Dermis microvascular lymphatic vessel endothelial cell (primary cell): ENCODE measurements at regions not wholly inside any gene's neighbourhood (a gene's known extent, or its start where the extent isn't known, plus 50 kb on each side); places are given as distances from the start of the nearest gene placed in this dataset.
"Not testable (repeated sequence)": the region's sequence is repeated elsewhere in the genome, so short reads cannot be mapped to it uniquely, and the experiment has no call there.

Experiments used
- DNase-seq, 2 donors: peaks; one replicate each; pipeline versions ENCODE4 v3.0.0 to v3.0.0-alpha.2; 2010; ENCODE audit warnings: low read depth in 2 of 2

DNA sequence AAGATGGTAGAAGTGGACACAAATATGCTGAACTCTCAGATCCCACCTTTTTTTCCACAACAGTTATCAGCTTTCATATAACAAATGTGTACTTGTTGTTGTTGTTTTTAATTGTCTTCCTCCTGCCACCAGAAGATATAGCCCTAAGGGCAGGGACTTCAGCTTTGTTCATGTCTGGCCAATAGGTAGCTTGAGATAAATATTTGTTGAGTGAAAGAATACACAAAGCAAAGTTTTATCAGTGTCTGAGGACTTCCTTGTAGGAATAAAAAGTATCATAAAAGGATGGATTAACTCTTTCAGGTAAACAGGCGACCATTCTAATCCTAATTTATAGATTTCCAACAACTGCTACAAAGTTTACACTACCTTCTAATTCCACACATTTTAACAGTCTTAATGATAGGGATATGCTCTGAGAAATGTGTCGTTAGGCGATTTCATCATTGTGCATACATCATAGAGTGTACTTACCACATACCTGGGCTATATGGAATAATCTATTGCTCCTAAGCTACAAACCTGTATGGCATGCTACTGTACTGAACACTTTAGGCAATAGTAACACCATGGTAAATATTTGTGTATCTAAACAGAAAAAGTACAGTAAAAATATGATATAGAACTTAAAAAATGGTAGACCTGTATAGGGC lies 186.1 kb downstream of the ATOH1 start:
- DNase-seq: no peak

- DNase-seq: no peak
Measured at GRCh38 chr4:94015956-94016355, 187.4 kb downstream of the ATOH1 start.

DNA sequence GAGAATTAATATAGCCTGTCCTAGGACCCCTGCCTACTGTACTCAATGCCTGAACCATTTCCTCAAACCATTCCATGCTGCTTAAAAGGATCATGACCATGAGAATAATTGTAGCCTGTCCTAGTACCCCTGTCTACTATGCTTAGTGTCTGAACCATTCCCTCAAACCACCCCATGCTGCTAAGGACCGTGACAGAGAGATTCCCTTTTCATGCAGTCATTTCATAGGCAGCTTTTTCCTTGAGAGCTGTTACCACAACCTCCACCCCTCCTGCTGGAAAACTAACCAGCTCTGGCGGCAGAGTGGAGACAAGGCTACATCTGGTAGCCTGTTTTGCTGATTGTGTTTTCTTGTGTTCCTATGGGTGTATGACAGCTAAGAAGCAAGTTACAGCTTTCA lies 174.9 kb upstream of the SMARCAD1 start:
- no peak for DNase-seq

DNA sequence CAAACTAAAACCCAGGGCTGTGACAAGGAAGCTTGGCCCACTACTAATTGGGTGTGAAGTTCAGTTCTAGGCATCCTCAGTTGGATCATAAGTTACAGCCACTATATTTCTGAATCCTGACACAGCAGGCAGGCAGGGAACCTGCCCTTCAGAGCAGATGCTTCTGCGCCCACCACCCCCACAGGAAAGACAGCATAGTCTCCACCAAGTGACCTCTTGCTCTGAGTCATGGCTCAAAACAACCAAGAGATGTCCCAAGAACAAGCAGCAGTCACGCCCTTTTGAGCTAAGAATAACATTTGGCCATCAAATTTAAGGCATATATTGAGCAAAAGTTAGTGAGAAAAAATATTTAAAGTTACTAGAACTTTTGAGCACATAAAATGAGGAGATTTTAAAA lies 170.7 kb upstream of the SMARCAD1 start:
- DNase-seq: no peak

DNA sequence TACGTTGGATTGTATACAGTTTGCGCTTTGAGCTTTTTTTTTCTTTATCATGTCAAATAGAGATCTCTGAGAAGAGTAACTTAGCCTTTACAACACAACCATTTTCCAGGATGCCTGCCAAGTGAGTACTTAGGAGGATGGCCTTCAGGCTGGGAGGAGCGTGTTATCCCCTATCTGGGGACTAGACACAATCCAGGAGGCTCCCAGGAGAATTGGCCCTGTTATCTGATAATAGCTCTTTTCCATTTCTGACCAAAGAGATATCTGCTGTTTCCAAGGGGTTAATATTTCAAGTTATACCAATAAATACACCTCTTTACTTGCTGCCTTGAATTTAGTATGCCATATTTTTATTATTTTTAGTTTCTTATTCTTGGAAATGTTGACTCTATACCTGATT lies 169.5 kb upstream of the SMARCAD1 start:
- no peak for DNase-seq

DNA sequence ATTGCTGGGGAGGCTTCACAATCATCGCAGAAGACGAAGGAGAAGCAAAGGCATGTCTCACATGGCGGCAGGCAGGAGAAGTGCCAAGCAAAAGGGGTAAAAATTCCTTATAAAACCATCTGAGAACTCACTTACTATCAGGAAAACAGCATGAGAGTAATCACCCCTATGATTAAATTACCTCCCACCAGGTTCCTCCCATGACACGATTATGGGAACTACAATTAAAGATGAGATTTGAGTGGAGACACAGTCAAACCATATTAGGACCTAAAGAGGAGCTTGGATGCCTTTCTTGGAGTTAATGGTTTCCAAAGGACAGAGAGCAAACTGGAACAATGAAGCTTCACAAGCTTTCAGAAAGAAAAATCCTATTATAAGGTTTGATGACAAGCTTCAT lies 168.4 kb upstream of the SMARCAD1 start:
- no peak for DNase-seq

DNA sequence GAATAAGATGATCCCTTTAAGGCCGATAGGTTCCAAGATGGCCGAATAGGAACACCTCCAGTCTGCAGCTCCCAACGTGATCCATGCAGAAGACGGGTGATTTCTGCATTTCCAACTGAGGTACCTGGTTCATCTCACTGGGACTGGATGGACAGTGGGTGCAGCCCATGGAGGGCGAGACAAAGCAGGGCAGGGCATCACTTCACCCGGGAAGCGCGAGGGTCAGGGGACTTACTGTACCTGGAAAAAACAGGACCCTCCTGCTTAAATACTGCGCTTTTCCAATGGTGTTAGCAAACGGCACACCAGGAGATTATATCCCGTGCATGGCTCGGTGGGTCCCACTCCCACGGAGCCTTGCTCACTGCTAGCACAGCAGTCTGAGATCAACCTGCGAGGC lies 163.2 kb upstream of the SMARCAD1 start:
- not testable (repeated sequence) for DNase-seq

DNA sequence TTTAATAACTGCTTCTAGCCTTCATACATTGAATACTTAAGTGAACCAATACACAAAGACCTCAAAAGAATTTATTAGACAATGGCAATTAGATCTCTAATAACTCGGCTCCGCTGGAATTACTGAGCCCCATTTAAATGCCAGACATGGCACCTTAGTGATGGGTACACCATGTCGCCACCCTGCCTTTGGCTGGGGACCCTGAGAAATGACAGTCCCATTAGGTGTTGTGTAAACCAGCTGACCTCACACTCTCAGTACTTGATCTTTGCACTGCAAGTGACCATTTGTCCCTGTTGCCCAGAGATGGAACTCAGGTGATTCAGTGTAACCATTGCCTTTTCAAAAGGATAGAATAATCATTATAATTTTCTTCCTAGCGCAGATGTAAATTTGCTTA lies 144.6 kb upstream of the SMARCAD1 start:
- DNase-seq: no peak

DNA sequence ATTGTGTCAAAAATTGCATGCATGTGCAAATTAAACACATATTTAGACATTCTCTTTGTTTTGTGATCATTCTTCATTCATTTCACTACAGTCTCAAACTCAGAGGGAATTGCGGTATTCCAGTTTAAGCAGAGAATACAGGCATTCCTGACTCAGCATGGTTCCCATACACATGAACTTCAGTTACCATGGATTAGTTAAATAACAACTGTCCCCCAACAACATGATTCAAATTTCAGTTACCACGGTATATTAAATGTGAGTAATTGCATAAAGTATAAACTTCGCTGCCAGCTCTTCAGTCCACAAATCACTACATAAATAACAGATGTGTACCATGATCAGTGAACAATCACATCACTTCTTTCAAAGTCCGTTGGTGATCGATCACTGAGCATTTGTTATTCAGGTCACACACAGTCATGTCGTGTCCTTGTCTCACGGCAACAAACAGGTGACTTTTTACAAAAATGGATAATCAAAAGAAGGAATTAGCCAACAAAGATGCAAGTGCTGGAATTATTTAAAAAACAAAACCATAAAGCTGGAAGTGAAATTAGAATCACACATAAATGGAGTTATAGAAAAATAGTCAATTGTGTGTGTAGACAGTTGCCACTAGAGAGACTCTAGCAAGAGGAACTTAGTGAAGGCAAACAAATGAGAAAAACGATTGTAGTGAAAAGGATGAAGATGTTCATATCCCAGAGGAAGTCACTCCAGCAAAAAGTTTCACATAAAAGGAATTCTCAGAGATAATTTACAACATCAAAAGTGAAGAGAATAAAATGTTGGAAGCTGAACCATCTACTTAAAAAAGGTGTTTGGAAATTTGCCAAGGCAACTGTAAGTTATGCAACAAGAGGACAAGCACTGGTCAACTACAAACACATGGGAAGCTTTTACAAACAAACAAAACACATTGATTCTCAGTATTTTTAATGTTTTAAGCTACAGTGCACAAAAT lies 138.6 kb upstream of the SMARCAD1 start:
- DNase-seq: no peak

GRCh38 chr4:94076498-94076897 lies 131.2 kb upstream of the SMARCAD1 start:
- DNase-seq: no peak

DNA sequence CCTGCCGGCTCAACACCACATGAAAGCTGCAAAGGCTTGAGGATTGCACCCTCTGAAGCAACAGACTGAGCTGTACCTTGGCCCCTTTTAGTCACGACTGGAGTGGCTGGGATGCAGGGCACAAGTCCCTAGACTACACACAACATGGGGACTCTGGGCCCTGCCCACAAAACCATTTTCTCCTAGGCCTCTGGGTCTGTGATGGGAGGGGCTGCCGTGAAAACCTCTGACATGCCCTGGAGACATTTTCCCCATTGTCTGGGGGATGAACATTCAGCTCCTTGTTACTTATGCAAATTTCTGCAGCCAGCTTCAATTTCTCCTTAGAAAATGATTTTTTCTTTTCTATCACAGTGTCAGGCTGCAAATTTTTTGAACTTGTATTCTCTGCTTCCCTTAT lies 123.5 kb upstream of the SMARCAD1 start:
- no peak for DNase-seq

DNA sequence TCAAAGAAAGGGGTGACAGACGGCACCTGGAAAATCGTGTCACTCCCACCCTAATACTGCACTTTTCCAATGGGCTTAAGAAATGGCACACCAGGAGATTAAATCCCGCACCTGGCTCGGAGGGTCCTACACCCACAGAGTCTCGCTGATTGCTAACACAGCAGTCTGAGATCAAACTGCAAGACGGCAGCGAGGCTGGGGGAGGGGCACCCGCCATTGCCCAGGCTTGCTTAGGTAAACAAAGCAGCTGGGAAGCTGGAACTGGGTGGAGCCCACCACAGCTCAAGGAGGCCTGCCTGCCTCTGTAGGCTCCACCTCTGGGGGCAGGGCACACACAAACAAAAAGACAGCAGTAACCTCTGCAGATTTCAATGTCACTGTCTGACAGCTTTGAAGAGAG lies 108.5 kb upstream of the SMARCAD1 start:
- DNase-seq: not testable (repeated sequence)

DNA sequence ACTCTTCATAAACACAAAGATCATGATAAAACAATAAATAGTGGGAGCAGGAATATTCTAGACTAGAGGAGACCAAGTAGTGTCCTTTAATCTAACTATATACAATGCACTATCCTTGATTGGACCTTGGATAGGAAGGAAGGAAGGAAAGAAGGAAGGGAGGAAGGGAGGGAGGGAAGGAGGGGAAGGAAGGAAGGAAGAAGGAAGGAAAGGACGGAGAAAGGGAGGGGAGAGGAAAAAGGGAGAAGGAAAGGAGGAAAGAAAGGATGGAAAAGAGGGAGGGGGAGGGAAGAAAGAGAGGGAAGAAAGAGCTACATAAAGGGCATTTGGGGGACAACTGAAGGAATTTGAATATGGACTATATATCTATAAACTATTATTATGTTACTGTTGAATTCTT lies 95.0 kb upstream of the SMARCAD1 start:
- DNase-seq: no peak

- no peak for DNase-seq
Measured at GRCh38 chr4:94115687-94116086, 92.0 kb upstream of the SMARCAD1 start.

GRCh38 chr4:94116842-94117241 lies 90.8 kb upstream of the SMARCAD1 start:
- DNase-seq: no peak

GRCh38 chr4:94126669-94127068 lies 81.0 kb upstream of the SMARCAD1 start:
- no peak for DNase-seq

GRCh38 chr4:94127707-94128328 lies 79.8 kb upstream of the SMARCAD1 start:
- peak; percentile 3 to 30 for DNase-seq

DNA sequence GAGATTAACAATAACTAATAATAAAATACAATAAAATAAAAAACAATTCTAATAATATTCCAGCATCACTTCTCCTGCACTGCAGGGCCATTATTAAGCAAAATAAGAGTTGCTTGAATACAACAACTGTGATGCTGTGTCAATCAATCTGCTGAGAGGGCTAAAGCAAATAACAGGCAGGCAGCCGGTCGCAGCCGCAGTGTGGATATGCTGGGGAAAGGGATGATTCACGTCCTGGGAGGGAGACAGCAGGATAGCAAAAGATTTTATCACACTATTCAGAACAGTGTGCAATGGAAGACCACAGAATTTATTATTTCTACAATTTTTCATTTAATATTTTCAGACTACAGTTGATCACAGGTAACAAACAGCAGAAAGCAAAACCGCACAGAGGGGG lies 76.5 kb upstream of the SMARCAD1 start:
- DNase-seq: no peak

DNA sequence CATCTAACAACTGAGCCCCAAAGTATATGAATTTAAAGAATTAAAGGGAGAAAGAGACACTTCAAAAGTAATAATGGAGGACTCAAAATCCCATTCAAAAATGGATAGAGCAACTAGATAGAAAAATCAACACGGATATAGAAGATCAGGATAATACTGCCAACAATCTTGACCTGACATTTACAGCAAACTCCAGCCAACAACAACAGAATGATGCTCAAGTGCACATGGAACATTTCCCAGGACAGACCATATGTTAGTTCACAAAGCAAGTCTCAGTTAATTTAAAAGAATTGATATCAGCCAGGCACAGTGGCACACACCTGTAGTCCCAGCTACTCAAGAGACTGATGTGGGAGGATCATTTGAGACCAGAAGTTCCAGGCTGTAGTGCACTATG lies 72.0 kb upstream of the SMARCAD1 start:
- DNase-seq: no peak

DNA sequence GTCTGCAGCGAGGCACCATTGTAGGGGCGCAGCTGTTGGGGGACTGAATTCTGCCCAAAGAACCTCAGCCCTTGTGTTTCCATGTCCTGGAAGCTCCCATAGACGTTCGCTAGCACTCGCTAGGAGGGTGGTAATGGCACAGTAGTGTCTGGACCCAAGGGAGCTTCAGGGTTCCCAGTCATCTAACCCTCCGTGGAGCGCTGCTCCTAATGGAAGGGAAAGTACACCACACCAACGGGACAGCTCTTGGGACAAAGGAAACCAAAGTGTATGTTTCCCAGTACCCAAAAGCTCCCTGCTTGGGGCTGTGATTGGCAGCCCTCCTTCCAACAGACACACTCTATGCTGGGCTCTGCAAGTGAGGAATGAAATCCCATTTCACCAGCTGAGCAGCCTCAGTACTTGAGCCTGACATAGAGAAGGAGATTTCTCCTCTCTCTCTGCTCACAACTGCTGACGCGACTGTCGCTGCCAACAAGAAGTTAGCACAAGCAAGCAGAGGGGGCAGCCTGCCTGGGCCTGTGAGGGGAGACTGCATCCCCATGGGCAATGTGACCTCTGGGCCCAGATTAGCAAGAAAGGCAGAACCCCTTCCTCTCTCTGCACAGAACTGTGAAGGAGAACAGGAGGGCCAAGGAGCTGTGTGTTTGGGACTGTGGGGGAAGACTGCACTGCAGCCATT lies 67.6 kb upstream of the SMARCAD1 start:
- DNase-seq: no peak

GRCh38 chr4:94141001-94141400 lies 66.7 kb upstream of the SMARCAD1 start:
- no peak for DNase-seq

DNA sequence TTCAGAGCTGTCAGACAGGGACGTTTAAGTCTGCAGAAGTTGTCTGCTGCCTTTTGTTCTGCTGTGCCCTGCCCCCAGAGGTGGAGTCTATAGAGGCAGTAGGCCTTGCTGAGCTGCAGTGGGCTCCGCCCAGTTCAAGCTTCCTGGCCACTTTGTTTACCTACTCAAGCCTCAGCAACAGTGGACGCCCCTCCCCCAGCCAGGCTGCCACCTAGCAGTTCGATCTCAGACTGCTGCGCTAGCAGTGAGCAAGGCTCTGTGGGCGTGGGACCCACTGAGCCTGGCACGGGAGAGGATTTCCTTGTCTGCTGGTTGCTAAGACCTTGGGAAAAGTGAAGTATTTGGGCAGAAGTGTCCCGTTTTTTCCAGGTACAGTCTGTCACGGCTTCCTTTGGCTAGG lies 59.6 kb upstream of the SMARCAD1 start:
- not testable (repeated sequence) for DNase-seq
